ENCODE measurements at regions not wholly inside any gene's neighbourhood (a gene's known extent, or its start where the extent isn't known, plus 50 kb on each side); places are given as distances from the start of the nearest gene placed in this dataset.
"Not testable (repeated sequence)": the region's sequence is repeated elsewhere in the genome, so short reads cannot be mapped to it uniquely, and the experiment has no call there.

DNA sequence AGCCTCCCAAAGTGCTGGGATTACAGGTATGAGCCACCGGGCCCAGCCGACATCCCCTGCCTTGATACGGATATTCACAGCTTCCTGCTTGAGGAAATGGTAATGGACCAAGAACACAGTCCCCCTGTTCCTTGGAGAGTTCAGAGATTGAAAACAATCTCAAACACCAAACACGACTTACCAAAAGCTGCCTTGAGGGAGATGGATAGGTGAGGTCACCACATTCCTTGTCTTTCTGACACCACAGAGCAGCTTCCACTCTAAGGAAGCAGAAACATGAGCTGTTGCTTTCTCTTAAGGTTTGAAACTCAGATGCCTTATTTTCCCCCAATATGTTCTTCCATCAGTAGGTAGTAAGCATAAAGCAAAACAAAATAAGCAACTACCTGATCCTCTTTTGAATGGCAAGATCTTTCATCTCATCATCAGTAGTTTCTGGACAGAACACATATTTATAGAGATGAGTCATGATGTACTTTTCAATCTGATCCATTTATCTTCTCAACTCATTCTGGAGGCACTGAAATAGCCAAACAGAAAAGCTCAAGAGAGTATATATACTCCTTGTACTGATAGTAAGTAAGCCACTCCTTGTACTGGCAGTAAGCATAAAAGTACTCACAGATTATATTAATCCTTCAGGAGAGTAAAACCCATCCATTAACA, 199.1 kb upstream of the KCTD7 start:
- 91% methylated on average over 4 of the region's 4 CpGs for WGBS, 2 donors
- TF ChIP-seq, protein P1, sequence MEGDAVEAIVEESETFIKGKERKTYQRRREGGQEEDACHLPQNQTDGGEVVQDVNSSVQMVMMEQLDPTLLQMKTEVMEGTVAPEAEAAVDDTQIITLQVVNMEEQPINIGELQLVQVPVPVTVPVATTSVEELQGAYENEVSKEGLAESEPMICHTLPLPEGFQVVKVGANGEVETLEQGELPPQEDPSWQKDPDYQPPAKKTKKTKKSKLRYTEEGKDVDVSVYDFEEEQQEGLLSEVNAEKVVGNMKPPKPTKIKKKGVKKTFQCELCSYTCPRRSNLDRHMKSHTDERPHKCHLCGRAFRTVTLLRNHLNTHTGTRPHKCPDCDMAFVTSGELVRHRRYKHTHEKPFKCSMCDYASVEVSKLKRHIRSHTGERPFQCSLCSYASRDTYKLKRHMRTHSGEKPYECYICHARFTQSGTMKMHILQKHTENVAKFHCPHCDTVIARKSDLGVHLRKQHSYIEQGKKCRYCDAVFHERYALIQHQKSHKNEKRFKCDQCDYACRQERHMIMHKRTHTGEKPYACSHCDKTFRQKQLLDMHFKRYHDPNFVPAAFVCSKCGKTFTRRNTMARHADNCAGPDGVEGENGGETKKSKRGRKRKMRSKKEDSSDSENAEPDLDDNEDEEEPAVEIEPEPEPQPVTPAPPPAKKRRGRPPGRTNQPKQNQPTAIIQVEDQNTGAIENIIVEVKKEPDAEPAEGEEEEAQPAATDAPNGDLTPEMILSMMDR (IDR thresholded peaks at IDR 0.05) = no peak
- no peak for TF ChIP-seq POLR2A (IDR thresholded peaks at IDR 0.05)
- intact Hi-C loops (cut with DNase I) = no loop called here
- H3K36me3 ChIP-seq = no peaks in the 10 kb centered on the region
- no peak overlapping the region for H3K4me3 ChIP-seq (replicated peaks in 1 of 3)
- H3K4me1 ChIP-seq = no peaks in the 10 kb centered on the region
- no peak overlapping the region for H3K27ac ChIP-seq
- no peaks in the 10 kb centered on the region for H3K9me3 ChIP-seq
- DNase-seq = no peak
- H3K27me3 ChIP-seq = no peaks in the 10 kb centered on the region

DNA sequence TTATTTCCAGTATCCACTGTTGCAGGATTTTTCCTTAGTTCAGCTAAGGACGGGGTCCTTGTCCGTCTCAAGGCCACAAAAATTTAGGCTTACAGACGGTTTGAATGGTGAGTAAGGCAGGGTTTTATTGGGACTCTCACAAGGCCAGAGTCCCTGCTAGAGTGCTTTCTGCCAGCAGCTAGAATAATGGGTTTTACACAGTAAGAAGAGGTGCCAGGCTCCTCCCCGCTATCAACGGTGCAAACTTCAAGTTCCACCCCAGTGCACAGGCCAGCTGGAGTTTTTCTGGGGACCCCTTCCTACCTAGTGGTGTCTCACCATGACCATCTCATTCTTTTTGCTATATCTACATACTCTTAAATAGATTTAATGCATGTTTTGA, 198.5 kb upstream of the KCTD7 start:
- DNase-seq = peak in 1 of 2 donors; percentile 35
- intact Hi-C loops (cut with DNase I) = no loop called here
- H3K4me1 ChIP-seq = no peaks in the 10 kb centered on the region
- H3K27ac ChIP-seq = no peak overlapping the region
- no peaks in the 10 kb centered on the region for H3K9me3 ChIP-seq
- no peaks in the 10 kb centered on the region for H3K36me3 ChIP-seq
- no peak overlapping the region for H3K4me3 ChIP-seq (replicated peaks in 1 of 3)
- TF ChIP-seq, protein P1 (IDR thresholded peaks at IDR 0.05) = no peak
- TF ChIP-seq POLR2A (IDR thresholded peaks at IDR 0.05) = no peak
- H3K27me3 ChIP-seq = no peaks in the 10 kb centered on the region
- WGBS, 2 donors = 44% methylated on average over 5 of the region's 5 CpGs

DNA sequence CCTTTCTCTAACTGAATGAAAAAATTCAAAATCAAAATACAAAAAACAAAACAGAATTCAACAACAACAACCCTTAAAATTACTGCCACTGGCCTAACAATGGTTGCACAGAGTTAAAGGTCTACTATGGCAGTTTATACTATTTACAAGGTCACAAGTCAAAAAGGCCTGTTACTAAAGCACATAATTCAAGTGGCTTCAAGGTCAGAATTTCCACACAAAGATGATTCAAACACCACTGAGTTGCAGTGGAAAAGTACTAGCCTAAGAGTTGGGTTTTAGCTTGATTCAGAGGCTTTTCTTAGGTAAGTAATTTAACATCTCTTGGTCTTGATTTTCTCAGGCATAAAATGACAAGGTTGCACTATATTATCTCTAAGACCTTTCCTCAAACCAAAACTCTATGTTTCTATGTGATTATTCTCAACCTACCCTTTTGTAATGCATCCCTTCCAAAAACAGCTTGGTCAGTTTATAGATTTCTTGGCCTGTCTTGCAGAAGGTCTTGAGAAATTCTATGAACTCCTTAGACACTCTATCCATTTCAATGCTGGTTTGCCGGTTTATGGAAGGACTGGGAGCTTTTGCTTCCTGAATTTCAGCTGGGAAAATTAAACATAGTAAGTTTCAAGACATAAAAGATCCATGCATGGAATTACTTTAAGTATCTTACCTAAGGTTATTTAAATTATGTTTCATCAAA, 189.8 kb upstream of the KCTD7 start:
- DNase-seq; H3K27ac ChIP-seq; H3K27me3 ChIP-seq; H3K4me3 ChIP-seq (replicated peaks in 1 of 3); H3K9me3 ChIP-seq; H3K4me1 ChIP-seq; H3K36me3 ChIP-seq; intact Hi-C loops (cut with DNase I): not testable (repeated sequence)
- 90 to 95% methylated on average over 1 of the region's 1 CpG for WGBS, 2 donors

- DNase-seq = no peak
Measured at GRCh38 chr7:66442385-66442784, 186.3 kb upstream of the KCTD7 start.

GRCh38 chr7:66443946-66444345, 184.7 kb upstream of the KCTD7 start:
- DNase-seq = no peak
- intact Hi-C loops (cut with DNase I) = no loop called here
- H3K4me1 ChIP-seq = no peaks in the 10 kb centered on the region
- no peaks in the 10 kb centered on the region for H3K27me3 ChIP-seq
- H3K4me3 ChIP-seq (replicated peaks in 1 of 3) = no peak overlapping the region
- no peak overlapping the region for H3K27ac ChIP-seq
- TF ChIP-seq, protein P1 (IDR thresholded peaks at IDR 0.05) = no peak
- TF ChIP-seq POLR2A (IDR thresholded peaks at IDR 0.05) = no peak
- no peaks in the 10 kb centered on the region for H3K36me3 ChIP-seq
- H3K9me3 ChIP-seq = no peaks in the 10 kb centered on the region

More at GRCh38 chr7:66442385-66442784, 186.3 kb upstream of the KCTD7 start:
- Histone ChIP-seq H3K4me1 (no peaks in the 10 kb centered on the region), H3K27ac (no peak overlapping the region), H3K9me3 (no peaks in the 10 kb centered on the region), H3K36me3 (no peaks in the 10 kb centered on the region), H3K27me3 (no peaks in the 10 kb centered on the region), H3K4me3 (replicated peaks in 1 of 3) (no peak overlapping the region)
- no peak for TF ChIP-seq POLR2A (IDR thresholded peaks at IDR 0.05)
- TF ChIP-seq, protein P1 (IDR thresholded peaks at IDR 0.05) = no peak
- WGBS, 2 donors = 73 to 76% methylated on average over 4 of the region's 4 CpGs
- intact Hi-C loops (cut with DNase I) = no loop called here

DNA sequence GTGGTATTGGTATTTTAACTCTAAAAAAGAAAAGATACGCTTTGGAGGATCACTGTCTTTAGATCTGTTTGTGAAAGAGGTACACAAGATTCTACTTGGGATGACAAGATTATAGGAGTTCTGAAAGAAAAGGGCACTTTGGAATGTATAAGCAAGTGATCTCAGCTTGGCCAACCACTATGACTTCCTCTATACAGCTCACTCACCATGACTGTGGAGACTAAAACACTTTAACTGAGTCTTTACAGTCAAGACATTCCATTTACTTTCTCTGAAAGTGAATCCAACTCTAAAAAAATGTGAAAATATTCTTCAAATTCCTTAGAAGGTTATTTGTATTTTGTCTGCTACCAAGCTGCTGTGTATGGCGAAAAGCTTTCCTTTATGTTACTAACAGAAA, 181.7 kb upstream of the KCTD7 start:
- H3K4me1 ChIP-seq; H3K27ac ChIP-seq; H3K27me3 ChIP-seq; H3K4me3 ChIP-seq (replicated peaks in 1 of 3); H3K36me3 ChIP-seq; intact Hi-C loops (cut with DNase I); DNase-seq; H3K9me3 ChIP-seq: not testable (repeated sequence)
- 96 to 97% methylated on average over 2 of the region's 2 CpGs for WGBS, 2 donors

DNA sequence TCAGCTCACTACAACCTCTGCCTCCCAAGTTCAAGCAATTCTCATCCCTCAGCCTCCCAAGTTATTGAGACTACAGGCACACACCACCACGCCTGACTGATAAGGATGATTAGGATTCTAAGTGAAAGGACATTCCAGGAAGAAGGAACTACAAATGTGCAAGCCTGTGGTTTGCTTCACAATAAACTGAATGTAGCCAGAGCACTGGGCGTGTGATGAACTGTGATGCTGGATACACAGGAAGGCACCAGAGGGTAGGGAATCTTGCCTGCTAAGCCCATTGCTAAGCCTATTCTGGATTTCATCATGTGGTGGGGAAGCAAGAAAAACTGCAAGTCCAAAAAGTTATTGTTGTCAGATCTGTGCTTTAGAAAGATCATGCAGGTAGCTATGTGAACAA, 177.9 kb upstream of the KCTD7 start:
- DNase-seq; H3K36me3 ChIP-seq; H3K4me3 ChIP-seq (replicated peaks in 1 of 3); H3K4me1 ChIP-seq; H3K9me3 ChIP-seq; H3K27me3 ChIP-seq; intact Hi-C loops (cut with DNase I); H3K27ac ChIP-seq: not testable (repeated sequence)
- 92 to 97% methylated on average over 2 of the region's 2 CpGs for WGBS, 2 donors

DNA sequence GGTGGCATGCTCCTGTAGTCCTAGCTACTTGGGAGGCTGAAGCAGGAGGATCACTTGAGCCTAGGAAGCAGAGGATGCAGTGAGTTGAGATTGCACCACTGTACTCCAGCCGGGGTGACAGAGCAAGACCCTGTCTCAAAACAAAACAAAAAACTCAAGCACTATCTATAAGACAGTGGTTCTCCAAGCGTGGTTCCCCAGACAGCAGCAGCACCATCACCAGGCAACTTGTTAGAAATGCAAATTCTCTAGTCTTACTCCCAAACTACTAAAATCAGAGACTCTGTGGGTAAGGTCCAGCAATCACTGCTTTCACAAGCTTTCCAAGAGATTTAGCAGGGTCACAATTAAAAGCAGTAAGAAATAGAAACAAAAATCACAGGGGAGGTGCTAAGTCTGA, 177.0 kb upstream of the KCTD7 start:
- WGBS, 2 donors = 95 to 96% methylated on average over 2 of the region's 2 CpGs
- H3K27me3 ChIP-seq; intact Hi-C loops (cut with DNase I); H3K4me3 ChIP-seq (replicated peaks in 1 of 3); H3K36me3 ChIP-seq; H3K27ac ChIP-seq; DNase-seq; H3K4me1 ChIP-seq; H3K9me3 ChIP-seq: not testable (repeated sequence)
